Right lobe of liver (tissue), 6 donors: ENCODE measurements at regions not wholly inside any gene's neighbourhood (a gene's known extent, or its start where the extent isn't known, plus 50 kb on each side); places are given as distances from the start of the nearest gene placed in this dataset.
A peak's percentile ranks its signal among the peaks of the same experiment; 100 is the strongest.

ENCODE experiments used
- ATAC-seq, 4 donors: fragments of 200-7000 bp; cut with Tn5 transposase; one replicate each; pipeline ENCODE4 v1.9.1; 2020; ENCODE audit warnings: mild to moderate bottlenecking in 4 of 4, moderate library complexity in 4 of 4
- DNase-seq, 3 donors: peaks; one replicate each; pipeline ENCODE4 v3.0.0-alpha.2; 2020
- H3K27ac ChIP-seq, 3 donors: fragments of 200-600 bp; one replicate each; pipeline ENCODE4 v1.8.0; 2022
- H3K27me3 ChIP-seq, 2 donors: fragments of 200-600 bp; one replicate each; pipeline ENCODE4 v1.8.0; 2022
- H3K36me3 ChIP-seq, 4 donors: fragments of 200-600 bp; sonication (generic) in 1 of 4; one replicate each; pipeline versions ENCODE4 v1.5.1 to v1.8.0; 2017 to 2022; ENCODE audit warnings: control low read depth in 1 of 4
- H3K4me1 ChIP-seq, 4 donors: fragments of 200-600 bp; sonication (generic) in 1 of 4; one replicate each; pipeline versions ENCODE4 v1.5.1 to v1.8.0; 2017 to 2022; ENCODE audit warnings: control low read depth in 1 of 4
- H3K4me3 ChIP-seq, 3 donors: fragments of 200-600 bp; one replicate each; pipeline ENCODE4 v1.8.0; 2022
- H3K9me3 ChIP-seq, 4 donors: fragments of 200-600 bp; sonication (generic) in 1 of 4; one replicate each; pipeline versions ENCODE4 v1.5.1 to v1.8.0; 2017 to 2022; ENCODE audit warnings: control low read depth in 1 of 4
- CTCF ChIP-seq, 4 donors: fragments of 200-600 bp in 3 of 4; fragments of 450-650 bp in 1 of 4; IDR thresholded peaks; one replicate each; pipeline versions ENCODE4 v1.5.1 to v1.8.0; 2016 to 2022; ENCODE audit warnings: antibody characterized with exemption in 4 of 4, mild to moderate bottlenecking in 2 of 4
- POLR2A ChIP-seq: fragments of 450-650 bp; IDR thresholded peaks from one replicate; pipeline ENCODE4 v1.6.1; 2017; ENCODE audit warnings: antibody characterized with exemption, mild to moderate bottlenecking
- WGBS: methylation state at CpG from one replicate; pipeline ENCODE4 v1.1.6; 2018; ENCODE audit warnings: low coverage, low lambda C conversion rate; ENCODE audit not compliant: insufficient coverage; ENCODE audit errors: missing lambda C conversion rate; 5-methylcytosine and 5-hydroxymethylcytosine counted together
- intact Hi-C, 2 donors: fragments of 100-400 bp; cut with DNase I; formaldehyde crosslinking; loops; one replicate each; pipeline versions ENCODE4 v1.11.2 to v1.14.1; 2022
- donor health status: DM: no; HTN: yes; CAD: no.
- donor health status: DM: no; HTN: no; CAD: no.
- donor health status: DM: no; HTN: no; CAD: no.
- donor health status: DM: no; HTN: yes; CAD: no.
- donor health status: DM: no; HTN: yes; CAD: no.

GRCh38 chr5:103345461-103345860 is 86.9 kb downstream of the MACIR start:
- Histone ChIP-seq H3K4me1 (no peaks in the 10 kb centered on the region), H3K4me3 (no peak overlapping the region), H3K9me3 (no peaks in the 10 kb centered on the region), H3K36me3 (no peaks in the 10 kb centered on the region), H3K27me3 (no peaks in the 10 kb centered on the region), H3K27ac (no peak overlapping the region)
- no peak for ATAC-seq
- no peak for DNase-seq
- TF ChIP-seq POLR2A (no peak), CTCF (IDR thresholded peaks at IDR 0.05) (no peak)
- WGBS = 58% methylated on average over 3 of the region's 3 CpGs
- intact Hi-C loops = no loop called here

GRCh38 chr5:103340717-103341388 is 82.3 kb downstream of the MACIR start:
- intact Hi-C loops = no loop called here
- no peaks in the 10 kb centered on the region for H3K4me1 ChIP-seq
- ATAC-seq (peak in 3 of 4 donors; percentile 36 to 42 (median 41)), DNase-seq (no peak)
- H3K27ac ChIP-seq = no peak overlapping the region
- H3K9me3 ChIP-seq = no peaks in the 10 kb centered on the region
- H3K27me3 ChIP-seq = no peaks in the 10 kb centered on the region
- TF ChIP-seq POLR2A = no peak
- TF ChIP-seq CTCF (IDR thresholded peaks at IDR 0.05) = no peak
- no peaks in the 10 kb centered on the region for H3K36me3 ChIP-seq
- 20% methylated on average over 4 of the region's 5 CpGs for WGBS
- H3K4me3 ChIP-seq = no peak overlapping the region

- Histone ChIP-seq H3K27me3 (no peaks in the 10 kb centered on the region), H3K4me1 (no peaks in the 10 kb centered on the region), H3K27ac (no peak overlapping the region), H3K4me3 (no peak overlapping the region), H3K9me3 (no peaks in the 10 kb centered on the region), H3K36me3 (no peaks in the 10 kb centered on the region)
- TF ChIP-seq CTCF (IDR thresholded peaks at IDR 0.05) = no peak
- no peak for TF ChIP-seq POLR2A
- WGBS = 70% methylated on average over 2 of the region's 2 CpGs
- no peak for ATAC-seq
- DNase-seq = no peak
- intact Hi-C loops = no loop called here
These were observed 81.6 kb downstream of the MACIR start for GRCh38 chr5:103340132-103340531.

- Histone ChIP-seq H3K4me3 (no peak overlapping the region), H3K27ac (no peak overlapping the region), H3K4me1 (no peaks in the 10 kb centered on the region), H3K36me3 (no peaks in the 10 kb centered on the region), H3K9me3 (no peaks in the 10 kb centered on the region), H3K27me3 (no peaks in the 10 kb centered on the region)
- DNase-seq (no peak), ATAC-seq (no peak)
- 21% methylated on average over 2 of the region's 2 CpGs for WGBS
- intact Hi-C loops = no loop called here
- TF ChIP-seq POLR2A (no peak), CTCF (IDR thresholded peaks at IDR 0.05) (no peak)
These were observed 78.4 kb downstream of the MACIR start for GRCh38 chr5:103336941-103337340.

- intact Hi-C loops = no loop called here
- Histone ChIP-seq H3K27me3 (no peaks in the 10 kb centered on the region), H3K27ac (no peak overlapping the region), H3K4me3 (no peak overlapping the region), H3K36me3 (no peaks in the 10 kb centered on the region), H3K9me3 (no peaks in the 10 kb centered on the region), H3K4me1 (no peaks in the 10 kb centered on the region)
- TF ChIP-seq CTCF (IDR thresholded peaks at IDR 0.05) = no peak
- TF ChIP-seq POLR2A = no peak
- DNase-seq = no peak
- no peak for ATAC-seq
- WGBS = 53% methylated on average over 2 of the region's 2 CpGs
These were observed 74.8 kb downstream of the MACIR start for GRCh38 chr5:103333376-103333775.
